HS-27A (cell line): ENCODE measurements at regions not wholly inside any gene's neighbourhood (a gene's known extent, or its start where the extent isn't known, plus 50 kb on each side); places are given as distances from the start of the nearest gene placed in this dataset.

ENCODE experiments used
- DNase-seq: peaks from one replicate; pipeline ENCODE4 v3.0.0-alpha.2; 2012; ENCODE audit warnings: low read depth, missing footprints

- no peak for DNase-seq
Observed at GRCh38 chr12:38139456-38139855, 177.1 kb upstream of the ALG10B start.

- DNase-seq = no peak
Observed at GRCh38 chr12:38141239-38141638, 175.3 kb upstream of the ALG10B start.

GRCh38 chr12:38141861-38142260, 174.7 kb upstream of the ALG10B start:
- no peak for DNase-seq

- no peak for DNase-seq
Observed at GRCh38 chr12:38142974-38143373, 173.6 kb upstream of the ALG10B start.

GRCh38 chr12:38144049-38144448, 172.5 kb upstream of the ALG10B start:
- no peak for DNase-seq

GRCh38 chr12:38144601-38145436, 171.8 kb upstream of the ALG10B start:
- DNase-seq = no peak

GRCh38 chr12:38149395-38150073, 167.0 kb upstream of the ALG10B start:
- DNase-seq = peak; percentile 15

GRCh38 chr12:38151991-38152700, 164.4 kb upstream of the ALG10B start:
- no peak for DNase-seq

GRCh38 chr12:38152816-38153736, 163.5 kb upstream of the ALG10B start:
- no peak for DNase-seq

GRCh38 chr12:38153737-38154061, 162.9 kb upstream of the ALG10B start:
- DNase-seq = no peak

GRCh38 chr12:38154096-38155019, 162.2 kb upstream of the ALG10B start:
- no peak for DNase-seq

GRCh38 chr12:38155020-38155395, 161.6 kb upstream of the ALG10B start:
- no peak for DNase-seq

GRCh38 chr12:38155526-38156496, 160.8 kb upstream of the ALG10B start:
- DNase-seq = no peak

- no peak for DNase-seq
Observed at GRCh38 chr12:38156497-38157245, 159.9 kb upstream of the ALG10B start.

- DNase-seq = no peak
Observed at GRCh38 chr12:38157274-38157932, 159.2 kb upstream of the ALG10B start.

GRCh38 chr12:38157933-38158401, 158.6 kb upstream of the ALG10B start:
- DNase-seq = no peak

GRCh38 chr12:38158428-38159091, 158.0 kb upstream of the ALG10B start:
- no peak for DNase-seq

GRCh38 chr12:38159092-38159551, 157.5 kb upstream of the ALG10B start:
- no peak for DNase-seq
